ENCODE measurements at regions not wholly inside any gene's neighbourhood (a gene's known extent, or its start where the extent isn't known, plus 50 kb on each side); places are given as distances from the start of the nearest gene placed in this dataset.

- no peak for TF ChIP-seq CTCF (IDR thresholded peaks at IDR 0.05)
- TF ChIP-seq EZH2phosphoT487 (IDR thresholded peaks at IDR 0.05): no peak
Measured at GRCh38 chr5:82426464-82427154, 148.5 kb upstream of the RPS23 start.
